Endothelial cell of umbilical vein (primary cell): ENCODE measurements at regions not wholly inside any gene's neighbourhood (a gene's known extent, or its start where the extent isn't known, plus 50 kb on each side); places are given as distances from the start of the nearest gene placed in this dataset.

Source experiments
- BruUV-seq: library from RNA; stranded (reverse); fragments of 400-500 nt; replicated peaks from 2 replicates; lab custom pipeline; 2021; lab: Mats Ljungman, UMichigan
- CTCF ChIA-PET: fragments of 300-600, 350-600 bp; sonication (Branson Sonifier 250); formaldehyde crosslinking; loops from one replicate; lab custom pipeline; 2021; ENCODE audit warnings: antibody characterized with exemption, inconsistent platforms; lab: Charles Lee
- POLR2A ChIA-PET: fragments of 300-600, 350-600 bp; sonication (Branson Sonifier 250); formaldehyde crosslinking; loops from one replicate; lab custom pipeline; 2021; ENCODE audit warnings: antibody characterized with exemption, inconsistent platforms; lab: Charles Lee
- DNase-seq: peaks from one replicate; pipeline ENCODE4 v3.0.0-alpha.2; 2011; ENCODE audit warnings: low read depth, low spot score
- FAIRE-seq: peaks from 2 replicates; lab custom pipeline; 2011; peaks lifted over from hg19 to GRCh38; lab: Jason Lieb, UNC
- H2AFZ ChIP-seq: 2 replicates; pipeline ENCODE4 v1.6.0; 2012; ENCODE audit warnings: low read depth, low read length, control low read depth, inconsistent platforms
- H3K27ac ChIP-seq: 2 replicates; pipeline ENCODE4 v1.5.1; 2011; ENCODE audit warnings: low read depth, mild to moderate bottlenecking, control low read depth, low read length, moderate library complexity; ENCODE audit not compliant: insufficient read depth
- H3K27me3 ChIP-seq, 2 experiments: 2 replicates each; pipeline versions ENCODE4 v1.6.0 to v1.6.1; 2011; ENCODE audit warnings: low read length in 2 of 2, mixed read lengths in 1 of 2; ENCODE audit not compliant: control insufficient read depth in 2 of 2, insufficient read depth in 2 of 2
- H3K36me3 ChIP-seq, 2 experiments: 2 replicates in 1 of 2; 3 replicates in 1 of 2; pipeline ENCODE4 v1.5.1; 2011; ENCODE audit warnings: low read length in 2 of 2, mild to moderate bottlenecking in 1 of 2, moderate library complexity in 1 of 2; ENCODE audit not compliant: control insufficient read depth in 2 of 2, insufficient read depth in 2 of 2; ENCODE audit errors: extremely low read depth in 1 of 2
- H3K4me1 ChIP-seq: 3 replicates; pipeline ENCODE4 v1.5.1; 2011; ENCODE audit warnings: mild to moderate bottlenecking, low read length; ENCODE audit not compliant: control insufficient read depth, insufficient read depth; ENCODE audit errors: extremely low read depth
- H3K4me2 ChIP-seq: 2 replicates; pipeline ENCODE4 v1.6.1; 2011; ENCODE audit warnings: low read length, control low read depth, mixed read lengths; ENCODE audit not compliant: insufficient read depth
- H3K4me3 ChIP-seq, 3 experiments: fragments of 200-600 bp in 1 of 3; sonication (generic), shearing (Covaris generic) in 1 of 3; replicated peaks in 1 of 3; 2 replicates each; pipeline ENCODE4 v1.5.1; 2011 to 2016; ENCODE audit warnings: control low read depth in 3 of 3, low read length in 3 of 3, mild to moderate bottlenecking in 2 of 3, inconsistent platforms in 1 of 3, low read depth in 1 of 3, moderate library complexity in 1 of 3; ENCODE audit not compliant: insufficient read depth in 1 of 3
- H3K79me2 ChIP-seq: 2 replicates; pipeline ENCODE4 v1.6.0; 2012; ENCODE audit warnings: low read length, inconsistent platforms; ENCODE audit not compliant: control insufficient read depth, insufficient read depth
- H3K9ac ChIP-seq: replicated peaks from 2 replicates; pipeline ENCODE3; 2011; ENCODE audit warnings: low read length, control low read depth; ENCODE audit not compliant: insufficient read depth; ENCODE audit errors: extremely low read depth
- H3K9me1 ChIP-seq: replicated peaks from 3 replicates; pipeline ENCODE4 v1.6.0; 2011; ENCODE audit warnings: mild to moderate bottlenecking, low read length; ENCODE audit not compliant: control insufficient read depth, insufficient read depth; ENCODE audit errors: extremely low read depth
- H3K9me3 ChIP-seq: replicated peaks from 2 replicates; pipeline ENCODE4 v1.5.1; 2012; ENCODE audit warnings: low read length, inconsistent platforms; ENCODE audit not compliant: control insufficient read depth, insufficient read depth
- H4K20me1 ChIP-seq: replicated peaks from 2 replicates; pipeline ENCODE3; 2011; ENCODE audit warnings: mild to moderate bottlenecking, low read length; ENCODE audit not compliant: control insufficient read depth, insufficient read depth; ENCODE audit errors: extremely low read depth
- EZH2 ChIP-seq: IDR thresholded peaks from 2 replicates; pipeline ENCODE4 v1.6.1; 2012; ENCODE audit warnings: borderline replicate concordance, low read depth, mild to moderate bottlenecking, moderate library complexity, low read length, inconsistent platforms; ENCODE audit not compliant: severe bottlenecking
- FOS ChIP-seq: IDR thresholded peaks from 2 replicates; pipeline ENCODE4 v1.6.1; 2011; ENCODE audit warnings: mild to moderate bottlenecking, low read length, moderate library complexity, borderline replicate concordance; ENCODE audit not compliant: insufficient read depth
- GATA2 ChIP-seq: IDR thresholded peaks from 2 replicates; pipeline ENCODE4 v1.7.0; 2011; ENCODE audit warnings: low read depth, mild to moderate bottlenecking, moderate library complexity, mixed read lengths, low read length; ENCODE audit not compliant: insufficient read length, insufficient read depth
- JUN ChIP-seq: IDR thresholded peaks from 2 replicates; pipeline ENCODE4 v1.6.1; 2011; ENCODE audit warnings: borderline replicate concordance, low read depth; ENCODE audit not compliant: insufficient read length, insufficient read depth
- MYC ChIP-seq: IDR thresholded peaks from one replicate; pipeline ENCODE4 v1.6.1; 2011; ENCODE audit warnings: mild to moderate bottlenecking, low read depth, low read length
- POLR2A ChIP-seq: IDR thresholded peaks from 2 replicates; pipeline ENCODE4 v1.6.1; 2012; ENCODE audit warnings: low read depth, mild to moderate bottlenecking, control low read depth, low read length
- POLR2AphosphoS5 ChIP-seq: IDR thresholded peaks from 2 replicates; pipeline ENCODE4 v1.6.1; 2012; ENCODE audit warnings: low read depth, mild to moderate bottlenecking, control low read depth, low read length, moderate library complexity; ENCODE audit not compliant: insufficient read depth
- dilution Hi-C: fragments of 300-500 bp; cut with MboI; formaldehyde crosslinking; loops from one replicate; pipeline ENCODE4 v1.15.0; 2019; ENCODE audit warnings: low sequenced_read_pairs; ENCODE audit not compliant: extremely low pct_ligation_motif_present
- intact Hi-C: fragments of 100-400 bp; cut with micrococcal nuclease; formaldehyde crosslinking; loops from one replicate; pipeline ENCODE4 v1.10.0; 2022
- TF ChIP-seq, protein P1 (sequence below), 2 donors: IDR thresholded peaks; 1 replicate in 1 of 2; 2 replicates in 1 of 2; pipeline ENCODE4 v1.5.1; 2011; ENCODE audit warnings: low read length in 2 of 2, mild to moderate bottlenecking in 2 of 2, moderate library complexity in 2 of 2, control low read depth in 1 of 2, inconsistent platforms in 1 of 2, low read depth in 1 of 2; ENCODE audit not compliant: insufficient read depth in 1 of 2; ENCODE audit errors: extremely low read depth in 1 of 2
- TF ChIP-seq, protein P2 (sequence below): IDR thresholded peaks from 2 replicates; pipeline ENCODE4 v1.6.1; 2011; ENCODE audit not compliant: insufficient read depth, insufficient read length

GRCh38 chr2:16386031-16386430 lies 279.6 kb downstream of the CYRIA start:
- Histone ChIP-seq H4K20me1 (no peaks in the 10 kb centered on the region), H3K9me3 (peaks cover 2% of the 10 kb centered on the region), H3K4me2 (no peak overlapping the region), H3K4me3 (no peak overlapping the region), H2AFZ (no peak overlapping the region), H3K9me1 (no peaks in the 10 kb centered on the region), H3K27me3 (no peaks in the 10 kb centered on the region), H3K27ac (no peak overlapping the region), H3K4me1 (no peaks in the 10 kb centered on the region), H3K36me3 (no peaks in the 10 kb centered on the region), H3K9ac (no peak overlapping the region), H3K79me2 (no peaks in the 10 kb centered on the region)
- dilution Hi-C loops: no loop called here
- FAIRE-seq: no peak
- TF ChIP-seq, protein P1, sequence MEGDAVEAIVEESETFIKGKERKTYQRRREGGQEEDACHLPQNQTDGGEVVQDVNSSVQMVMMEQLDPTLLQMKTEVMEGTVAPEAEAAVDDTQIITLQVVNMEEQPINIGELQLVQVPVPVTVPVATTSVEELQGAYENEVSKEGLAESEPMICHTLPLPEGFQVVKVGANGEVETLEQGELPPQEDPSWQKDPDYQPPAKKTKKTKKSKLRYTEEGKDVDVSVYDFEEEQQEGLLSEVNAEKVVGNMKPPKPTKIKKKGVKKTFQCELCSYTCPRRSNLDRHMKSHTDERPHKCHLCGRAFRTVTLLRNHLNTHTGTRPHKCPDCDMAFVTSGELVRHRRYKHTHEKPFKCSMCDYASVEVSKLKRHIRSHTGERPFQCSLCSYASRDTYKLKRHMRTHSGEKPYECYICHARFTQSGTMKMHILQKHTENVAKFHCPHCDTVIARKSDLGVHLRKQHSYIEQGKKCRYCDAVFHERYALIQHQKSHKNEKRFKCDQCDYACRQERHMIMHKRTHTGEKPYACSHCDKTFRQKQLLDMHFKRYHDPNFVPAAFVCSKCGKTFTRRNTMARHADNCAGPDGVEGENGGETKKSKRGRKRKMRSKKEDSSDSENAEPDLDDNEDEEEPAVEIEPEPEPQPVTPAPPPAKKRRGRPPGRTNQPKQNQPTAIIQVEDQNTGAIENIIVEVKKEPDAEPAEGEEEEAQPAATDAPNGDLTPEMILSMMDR (IDR thresholded peaks at IDR 0.05; ENCODE audit: extremely low read depth in 1 of 2, insufficient read depth in 1 of 2, low read depth in 1 of 2, low read length in 2 of 2): no peak
- TF ChIP-seq GATA2 (no peak), EZH2 (no peak), POLR2AphosphoS5 (no peak), MYC (no peak), FOS (no peak), JUN (no peak), POLR2A (no peak)
- TF ChIP-seq, protein P2, sequence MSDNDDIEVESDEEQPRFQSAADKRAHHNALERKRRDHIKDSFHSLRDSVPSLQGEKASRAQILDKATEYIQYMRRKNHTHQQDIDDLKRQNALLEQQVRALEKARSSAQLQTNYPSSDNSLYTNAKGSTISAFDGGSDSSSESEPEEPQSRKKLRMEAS: no peak
- ChIA-PET POLR2A (no interaction called here), CTCF (no interaction called here)
- DNase-seq: no peak
- intact Hi-C loops: no loop called here
- BruUV-seq: no TSS peak
